ENCODE measurements at regions not wholly inside any gene's neighbourhood (a gene's known extent, or its start where the extent isn't known, plus 50 kb on each side); places are given as distances from the start of the nearest gene placed in this dataset.

DNA sequence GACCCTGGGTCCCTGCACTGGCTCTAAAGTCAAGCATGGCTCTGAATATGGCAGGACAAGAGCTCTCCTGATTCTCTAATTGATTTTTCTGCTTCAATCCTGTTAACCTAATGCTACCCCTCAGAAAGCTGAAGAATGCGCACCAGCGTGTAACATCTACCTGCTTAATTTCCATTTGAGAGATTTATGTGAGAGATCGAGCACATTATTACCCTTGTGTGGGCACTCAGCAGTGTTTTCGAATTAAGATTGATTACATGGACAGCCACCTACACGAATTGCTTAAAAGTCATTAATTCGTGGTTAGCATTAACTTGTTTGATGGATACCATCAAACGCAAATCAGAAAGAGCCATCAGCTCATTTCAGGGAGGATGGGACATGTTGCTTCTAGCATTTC, 88.7 kb upstream of the PLPP4 start:
- no peak for DNase-seq (ENCODE audit: low read depth, low spot score)

DNA sequence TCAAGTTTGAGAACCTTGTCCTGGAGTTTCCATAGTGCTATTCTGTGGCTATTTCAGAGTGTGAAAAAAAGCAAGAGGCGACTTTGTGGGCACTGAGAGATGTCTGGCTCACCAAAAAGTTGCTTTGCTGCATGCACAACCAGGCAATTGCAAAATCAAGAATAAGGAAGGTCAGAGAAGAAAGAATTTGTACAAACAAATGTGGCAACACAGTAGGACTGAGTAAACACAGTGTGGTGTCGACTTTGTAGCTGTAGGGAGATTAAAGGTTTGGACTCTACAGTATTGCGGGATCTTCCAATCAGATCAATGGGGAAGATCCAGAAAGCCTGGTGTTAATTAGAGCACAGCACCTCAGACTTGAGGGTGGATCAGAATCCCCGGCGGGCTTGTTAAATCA, 88.1 kb upstream of the PLPP4 start:
- no peak for DNase-seq (ENCODE audit: low read depth, low spot score)

DNA sequence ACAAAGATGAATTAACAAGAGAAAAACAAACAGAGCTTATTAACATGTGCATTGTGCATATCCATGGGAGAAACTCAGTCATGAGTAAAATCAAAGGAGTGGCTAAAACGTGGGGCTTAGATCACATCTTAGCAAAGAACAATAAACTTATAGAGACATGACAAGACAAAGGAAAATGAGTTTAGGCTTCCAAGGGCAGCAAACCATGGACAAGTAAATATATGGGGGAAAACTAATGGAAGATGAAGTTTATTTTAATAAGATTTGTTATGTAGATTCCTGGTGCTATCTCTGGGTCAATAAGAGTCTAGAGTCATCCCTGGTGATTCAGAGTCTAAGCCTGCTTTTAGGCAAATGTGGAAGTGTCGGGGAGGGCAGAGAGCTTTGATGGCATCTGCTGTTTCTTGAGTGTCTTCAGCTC, 87.2 kb upstream of the PLPP4 start:
- DNase-seq (ENCODE audit: low read depth, low spot score): no peak

DNA sequence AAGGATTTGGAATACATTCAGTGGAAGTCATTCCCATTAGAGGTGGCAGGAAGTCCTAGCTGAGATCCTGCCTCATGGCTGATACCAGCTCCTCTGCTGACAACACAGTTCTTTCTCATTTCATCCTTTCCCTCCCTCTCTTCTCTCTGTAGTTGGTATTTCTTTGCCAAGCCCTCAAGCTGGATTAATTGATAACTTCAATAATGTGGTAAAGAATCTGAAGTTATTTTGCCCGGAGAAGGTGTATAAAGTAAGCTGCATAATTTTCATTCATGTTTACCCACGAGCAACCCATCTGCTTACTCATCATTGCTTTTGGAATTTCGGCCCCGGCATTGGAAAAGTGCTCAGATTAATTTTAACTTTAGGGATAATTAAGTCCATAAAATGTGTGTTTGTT, 85.2 kb upstream of the PLPP4 start:
- no peak for DNase-seq (ENCODE audit: low read depth, low spot score)

DNA sequence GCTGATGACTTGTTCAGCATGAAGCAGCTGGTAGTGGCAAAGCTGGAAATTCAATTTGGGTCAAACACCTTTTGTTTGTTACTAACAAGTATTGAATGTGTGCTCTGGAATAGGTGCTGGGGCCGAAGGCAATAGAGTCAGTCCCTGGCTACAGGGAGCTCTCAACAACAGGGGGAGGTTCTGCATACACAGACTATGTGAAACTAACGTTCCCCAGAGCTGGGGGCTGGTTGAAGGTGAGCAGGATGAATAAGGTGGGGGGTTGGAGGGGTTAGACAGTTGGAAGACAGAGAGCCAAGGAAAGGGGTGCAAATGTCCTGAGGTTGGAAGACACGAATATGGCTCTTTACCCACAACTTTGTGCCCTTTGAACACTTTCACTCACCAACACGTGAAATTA, 84.1 kb upstream of the PLPP4 start:
- no peak for DNase-seq (ENCODE audit: low read depth, low spot score)

DNA sequence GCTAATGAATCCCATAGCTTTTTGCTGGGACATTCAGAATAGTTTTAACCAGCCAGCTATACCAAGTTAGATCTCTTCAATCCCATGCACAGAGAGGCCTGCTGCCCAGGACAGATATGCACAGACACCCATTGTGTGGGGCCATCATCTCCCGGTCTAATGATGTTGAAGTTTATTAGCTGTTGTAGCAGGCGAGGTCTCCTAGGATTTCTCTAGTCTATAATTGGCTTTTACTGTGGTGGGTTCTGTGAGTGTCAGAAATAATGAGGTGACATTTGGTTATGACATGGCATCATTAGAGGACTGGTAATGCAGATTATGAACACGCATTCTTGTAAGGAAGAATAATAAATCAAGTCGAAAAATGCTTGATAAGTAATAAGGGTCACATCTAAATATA, 81.4 kb upstream of the PLPP4 start:
- no peak for DNase-seq (ENCODE audit: low read depth, low spot score)

DNA sequence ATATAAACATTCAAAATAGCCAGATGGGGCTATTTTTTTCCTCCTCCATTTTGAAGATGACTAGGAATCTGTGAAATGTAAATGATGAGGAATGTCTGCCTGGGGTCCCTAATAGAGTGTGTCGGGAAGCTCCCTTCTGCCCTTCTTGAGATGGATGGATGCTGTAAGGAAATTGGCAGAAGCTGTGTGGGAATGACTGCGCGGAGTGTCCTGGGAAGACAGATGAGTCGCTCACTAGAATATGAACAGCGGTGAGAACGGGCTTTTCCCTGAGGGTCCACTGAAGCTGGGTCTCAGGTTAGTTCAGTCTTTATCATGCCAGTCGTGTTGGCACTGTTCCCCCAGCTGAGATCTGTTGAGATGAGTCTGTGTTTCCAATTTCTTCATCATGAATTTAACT, 75.1 kb upstream of the PLPP4 start:
- DNase-seq (ENCODE audit: low read depth, low spot score): no peak

DNA sequence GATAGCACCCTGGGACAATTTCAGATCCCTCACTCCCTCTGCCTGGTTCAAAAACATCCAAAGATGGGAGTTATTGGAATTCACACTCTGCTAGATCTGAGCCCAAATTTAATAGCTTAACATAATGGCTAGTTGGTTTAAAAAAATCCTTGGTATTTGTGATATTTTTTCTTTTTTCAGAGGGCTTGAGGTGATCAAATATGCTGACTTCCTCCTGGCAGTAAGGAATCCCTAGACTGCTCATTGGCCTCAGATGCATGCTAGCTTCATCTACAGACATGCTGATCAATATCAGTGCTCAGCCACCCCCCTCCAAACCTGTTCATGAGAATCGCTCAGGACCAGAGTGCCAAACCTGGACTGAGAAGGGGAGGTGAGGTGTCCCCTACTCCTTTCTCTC, 74.7 kb upstream of the PLPP4 start:
- no peak for DNase-seq (ENCODE audit: low read depth, low spot score)

DNA sequence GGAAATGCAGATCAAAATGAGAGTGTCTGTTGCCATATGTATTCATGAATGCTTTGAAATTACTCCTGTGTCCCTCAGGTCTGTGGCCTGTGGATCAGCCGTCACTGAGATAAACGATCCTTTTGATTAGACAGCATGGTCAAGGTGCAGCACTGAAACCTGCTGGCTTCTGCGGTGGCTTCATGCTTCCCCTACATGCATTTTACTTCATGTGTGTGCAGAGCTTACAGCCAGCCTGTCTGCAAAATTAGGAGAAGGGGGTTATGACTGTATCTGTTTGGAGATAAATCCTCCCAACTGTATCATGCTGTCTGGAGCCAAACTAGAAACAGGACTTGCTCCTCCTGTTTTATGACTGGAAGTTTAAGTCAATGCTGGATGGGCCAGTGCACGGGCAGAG, 71.0 kb upstream of the PLPP4 start:
- DNase-seq (ENCODE audit: low read depth, low spot score): no peak

DNA sequence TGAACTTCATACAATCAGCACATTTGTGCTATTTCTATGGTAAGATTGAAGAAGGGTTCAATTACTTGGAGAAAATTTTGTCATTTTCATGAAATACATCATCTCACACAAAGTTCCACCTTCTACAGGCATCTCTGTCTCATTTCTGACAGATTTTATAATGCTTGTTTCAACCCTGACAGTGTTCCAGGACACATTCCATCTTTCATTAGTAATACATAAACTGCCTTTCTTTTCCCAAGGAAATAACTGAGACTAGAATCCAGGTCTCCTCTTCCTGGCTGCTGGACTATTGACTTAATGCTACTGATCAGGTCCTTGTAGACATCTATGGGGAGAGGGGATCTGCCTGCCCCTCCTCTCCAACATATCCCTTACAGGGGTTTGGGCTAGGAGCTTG, 70.1 kb upstream of the PLPP4 start:
- DNase-seq (ENCODE audit: low read depth, low spot score): no peak

DNA sequence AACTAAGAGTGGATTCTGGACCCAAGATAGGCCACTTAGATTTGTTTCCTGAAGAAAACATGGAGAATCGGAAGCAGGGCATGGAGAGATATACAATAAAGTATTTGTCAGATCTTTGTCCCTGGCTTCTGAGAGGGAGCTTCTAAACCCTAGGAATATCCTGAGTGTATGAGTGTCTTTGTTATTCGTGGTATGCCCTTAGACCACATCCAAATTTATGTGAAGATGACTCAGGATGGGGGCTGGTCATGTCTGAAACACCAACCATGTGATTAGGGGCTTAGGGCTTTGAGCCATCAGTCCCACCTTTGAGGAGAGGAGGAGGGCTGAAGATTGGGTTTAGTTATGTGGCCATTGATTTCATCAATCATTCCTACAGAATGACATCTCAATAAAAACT, 69.7 kb upstream of the PLPP4 start:
- no peak for DNase-seq (ENCODE audit: low read depth, low spot score)

DNA sequence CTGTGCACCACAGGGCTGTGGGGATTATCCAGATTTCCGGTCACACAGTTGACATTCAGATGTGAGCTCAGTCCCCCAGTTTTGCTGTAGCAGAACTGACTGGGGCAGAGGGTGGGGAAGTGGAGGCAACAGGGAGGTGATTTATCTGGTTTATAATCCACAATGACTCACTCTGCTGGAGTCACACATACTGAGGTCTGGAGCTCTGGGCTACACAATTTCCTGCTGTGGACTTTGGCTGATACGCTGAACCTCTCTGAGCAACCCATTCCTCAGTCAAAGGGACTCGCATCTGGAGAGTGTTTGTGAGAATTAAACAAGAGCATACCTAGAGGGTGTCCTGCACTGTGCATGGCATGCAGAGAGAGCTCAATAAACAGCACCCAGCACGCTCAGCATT, 64.8 kb upstream of the PLPP4 start:
- DNase-seq (ENCODE audit: low read depth, low spot score): no peak

DNA sequence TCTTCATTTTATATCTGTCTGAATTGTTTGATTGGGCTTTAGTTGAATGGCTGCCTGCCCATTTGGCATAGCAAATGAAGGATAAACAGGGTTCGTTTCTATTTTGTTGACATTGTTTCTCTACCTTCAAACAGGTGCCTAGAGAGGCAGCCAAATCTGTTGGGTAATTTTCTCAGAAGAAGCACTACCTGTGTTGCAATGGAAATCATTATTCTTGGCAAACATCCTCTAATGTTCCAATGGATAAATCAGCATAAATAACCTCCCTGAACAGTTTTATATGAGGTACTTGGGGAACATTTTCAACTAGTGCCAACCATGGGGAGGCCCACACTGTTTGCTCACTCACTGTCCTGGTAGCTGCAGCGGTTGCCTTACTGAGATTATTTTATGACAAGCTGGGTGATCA, 64.4 kb upstream of the PLPP4 start:
- no peak for DNase-seq (ENCODE audit: low read depth, low spot score)

DNA sequence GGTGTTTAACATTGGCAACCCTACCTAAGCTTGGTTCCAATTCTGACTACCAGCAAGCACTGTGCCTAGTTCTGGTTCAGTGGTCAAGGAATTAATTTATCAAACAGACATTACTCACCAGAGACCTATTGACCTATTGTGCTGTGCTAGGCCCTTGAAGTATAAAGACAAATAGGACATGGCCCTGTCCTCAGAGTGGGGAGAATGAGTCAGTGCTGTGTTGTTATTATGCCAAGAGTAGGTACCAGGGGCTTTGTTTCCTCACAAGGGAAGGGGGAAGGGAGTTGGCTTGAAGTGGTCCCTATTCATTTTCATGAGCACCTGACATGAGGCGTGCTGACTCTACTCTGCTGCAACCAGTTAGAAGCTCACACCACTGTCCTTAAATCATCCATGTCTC, 62.6 kb upstream of the PLPP4 start:
- no peak for DNase-seq (ENCODE audit: low read depth, low spot score)

DNA sequence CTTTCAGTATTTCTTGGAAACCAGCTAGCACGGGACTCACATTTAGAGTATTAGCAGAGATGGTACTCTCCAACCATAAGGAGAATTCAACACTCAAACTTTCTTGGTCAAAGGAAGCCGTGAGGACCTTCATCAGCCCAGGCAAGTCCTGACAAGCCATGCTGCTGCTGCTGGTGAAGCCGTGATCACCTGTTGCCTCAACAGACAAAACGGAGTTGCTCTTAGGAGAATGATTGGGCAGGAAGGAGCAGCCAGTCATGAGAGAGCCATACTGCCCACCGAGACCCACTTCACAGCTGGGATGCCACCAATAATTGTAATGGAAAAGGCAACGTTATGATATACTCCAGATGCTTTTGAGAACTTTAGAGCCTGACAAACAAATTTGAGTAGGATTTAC, 60.8 kb upstream of the PLPP4 start:
- no peak for DNase-seq (ENCODE audit: low read depth, low spot score)

DNA sequence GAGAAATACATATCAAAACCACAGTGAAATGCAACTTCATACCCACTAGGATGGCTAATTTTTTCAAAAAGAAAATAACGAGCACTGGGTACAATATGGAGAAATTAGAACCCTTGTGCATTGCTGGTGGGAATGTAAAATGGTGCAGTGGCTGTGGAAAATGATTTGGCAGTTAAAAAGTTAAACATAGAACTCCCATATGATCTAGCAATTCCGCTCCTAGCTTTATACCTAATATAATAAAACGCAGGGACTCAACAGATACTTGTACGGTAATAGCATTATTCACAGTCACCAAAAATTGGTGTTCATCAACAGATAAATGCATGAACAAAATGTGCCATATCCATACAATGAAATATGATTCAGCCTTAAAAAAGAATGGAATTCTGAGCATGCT, 58.8 kb upstream of the PLPP4 start:
- DNase-seq (ENCODE audit: low read depth, low spot score): no peak

DNA sequence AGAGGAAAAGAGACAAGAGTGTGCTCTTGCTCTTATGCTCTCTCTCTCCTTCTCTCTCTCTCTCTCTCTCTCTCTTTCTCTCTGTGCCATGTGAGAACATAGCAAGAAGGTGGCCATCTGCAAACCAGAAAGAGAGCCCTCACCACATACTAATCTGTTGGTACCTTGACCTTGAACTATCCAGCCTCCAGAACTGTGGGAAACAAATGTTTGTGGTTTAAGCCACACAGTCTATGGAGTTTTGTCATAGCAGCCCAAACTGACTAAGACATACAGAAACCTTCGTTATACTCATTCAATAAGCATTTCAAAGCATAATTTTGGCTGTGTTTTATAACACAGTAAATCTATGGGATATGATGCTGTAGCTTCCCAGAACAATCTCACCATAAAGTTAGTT, 56.4 kb upstream of the PLPP4 start:
- DNase-seq (ENCODE audit: low read depth, low spot score): no peak

DNA sequence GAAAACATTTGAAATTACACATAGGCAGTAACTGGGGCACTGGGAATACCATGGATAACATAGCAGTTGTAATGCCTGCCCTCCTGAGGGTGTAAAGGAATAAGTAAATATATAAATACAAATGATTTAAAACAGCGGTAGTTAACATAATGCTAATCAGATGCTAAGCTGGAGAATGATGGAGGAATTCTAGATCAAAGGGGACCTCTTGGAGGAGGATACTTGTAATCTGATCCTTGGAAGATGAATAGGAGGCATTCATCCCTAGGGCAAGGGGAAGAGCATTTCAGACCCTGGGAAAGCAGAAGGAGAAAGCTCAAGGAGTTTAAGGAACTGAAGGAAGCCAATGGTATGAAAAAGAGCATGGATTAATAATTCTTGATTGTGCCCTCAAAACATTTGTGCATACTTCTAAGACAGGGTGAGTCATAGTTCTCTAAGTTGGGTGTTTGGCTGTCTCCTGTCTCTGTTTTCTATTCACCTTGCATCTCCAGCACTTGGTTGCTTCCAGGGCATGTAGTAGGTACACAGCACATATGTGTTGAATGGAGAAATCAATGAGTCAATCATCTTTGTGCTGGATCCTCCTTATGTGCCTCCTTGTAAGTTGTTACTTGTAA, 54.8 kb upstream of the PLPP4 start:
- no peak for DNase-seq (ENCODE audit: low read depth, low spot score)

DNA sequence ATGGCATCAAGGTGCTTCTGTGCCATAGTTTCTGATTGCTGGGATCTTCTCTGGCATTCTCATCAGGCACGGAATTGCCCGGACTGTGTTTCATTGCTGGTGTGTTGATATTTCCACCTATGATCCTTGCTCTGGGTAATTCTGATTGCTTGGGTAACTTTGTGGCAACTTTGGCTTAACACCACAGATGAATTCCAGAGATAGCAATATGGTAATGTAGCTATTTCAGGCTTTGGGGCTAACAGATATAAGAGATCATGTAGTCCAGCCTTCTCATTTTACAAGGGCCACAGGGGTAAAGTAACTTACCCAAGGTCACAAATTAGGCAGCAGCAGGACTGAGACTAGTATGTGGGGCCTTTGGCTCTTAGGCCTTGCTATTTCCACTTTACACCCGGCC, 53.9 kb upstream of the PLPP4 start:
- DNase-seq (ENCODE audit: low read depth, low spot score): no peak

DNA sequence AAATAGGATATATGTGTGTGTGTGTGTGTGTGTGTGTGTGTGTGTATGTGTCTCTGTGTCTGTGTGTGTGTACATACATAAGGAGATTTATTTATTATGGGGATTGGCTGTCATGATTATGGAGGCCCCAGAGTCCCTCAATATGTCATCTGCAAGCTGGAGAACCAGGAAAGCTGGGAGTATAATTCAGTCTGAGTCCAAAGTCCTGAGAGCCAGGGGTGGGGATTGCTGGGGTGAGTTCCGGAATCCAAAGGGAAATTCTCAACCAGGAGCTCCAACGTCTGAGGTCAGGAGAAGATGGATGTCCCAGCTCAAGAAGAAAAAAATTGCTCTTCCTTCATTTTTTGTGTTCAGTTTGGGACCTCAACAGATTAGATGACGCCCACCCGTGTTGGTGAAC, 50.7 kb upstream of the PLPP4 start:
- DNase-seq (ENCODE audit: low read depth, low spot score): no peak
